NOMO-1 treated with dmso at 0.1 percent for 144 hours (cell line): ENCODE measurements at regions not wholly inside any gene's neighbourhood (a gene's known extent, or its start where the extent isn't known, plus 50 kb on each side); places are given as distances from the start of the nearest gene placed in this dataset.
A peak's percentile ranks its signal among the peaks of the same experiment; 100 is the strongest.

ENCODE experiments used
- DNase-seq: peaks from one replicate; lab custom pipeline; 2025; ENCODE audit not compliant: unreplicated experiment; lab: John Stamatoyannopoulos, UW

- no peak for DNase-seq
These were observed 100.5 kb downstream of the PALM2AKAP2 start for GRCh38 chr9:109880276-109881169.

GRCh38 chr9:109883623-109884022, 103.6 kb downstream of the PALM2AKAP2 start:
- no peak for DNase-seq

GRCh38 chr9:109886041-109886440, 106.0 kb downstream of the PALM2AKAP2 start:
- DNase-seq = no peak

GRCh38 chr9:109886617-109887016, 106.6 kb downstream of the PALM2AKAP2 start:
- no peak for DNase-seq

- DNase-seq = no peak
These were observed 107.1 kb downstream of the PALM2AKAP2 start for GRCh38 chr9:109887079-109887478.

- no peak for DNase-seq
These were observed 108.7 kb downstream of the PALM2AKAP2 start for GRCh38 chr9:109888695-109889094.

GRCh38 chr9:109889456-109889855, 109.5 kb downstream of the PALM2AKAP2 start:
- DNase-seq = no peak

- no peak for DNase-seq
These were observed 113.2 kb downstream of the PALM2AKAP2 start for GRCh38 chr9:109893241-109893640.

- no peak for DNase-seq
These were observed 114.5 kb downstream of the PALM2AKAP2 start for GRCh38 chr9:109894473-109894872.

- no peak for DNase-seq
These were observed 115.1 kb downstream of the PALM2AKAP2 start for GRCh38 chr9:109894921-109895758.

GRCh38 chr9:109901201-109901600, 121.2 kb downstream of the PALM2AKAP2 start:
- no peak for DNase-seq

GRCh38 chr9:109903515-109904138, 123.6 kb downstream of the PALM2AKAP2 start:
- DNase-seq = peak; percentile 51

GRCh38 chr9:109904666-109905065, 124.7 kb downstream of the PALM2AKAP2 start:
- no peak for DNase-seq

- DNase-seq = no peak
These were observed 125.5 kb downstream of the PALM2AKAP2 start for GRCh38 chr9:109905472-109905871.

GRCh38 chr9:109906766-109907382, 126.9 kb downstream of the PALM2AKAP2 start:
- DNase-seq = no peak

- no peak for DNase-seq
These were observed 127.4 kb downstream of the PALM2AKAP2 start for GRCh38 chr9:109907400-109907799.

GRCh38 chr9:109907810-109908458, 127.9 kb downstream of the PALM2AKAP2 start:
- no peak for DNase-seq

- no peak for DNase-seq
These were observed 128.7 kb downstream of the PALM2AKAP2 start for GRCh38 chr9:109908459-109909390.
